AG09319 (cell line): ENCODE measurements at regions not wholly inside any gene's neighbourhood (a gene's known extent, or its start where the extent isn't known, plus 50 kb on each side); places are given as distances from the start of the nearest gene placed in this dataset.

ENCODE experiments used
- DNase-seq: peaks from one replicate; pipeline ENCODE4 v3.0.0-alpha.2; 2010; ENCODE audit warnings: low read depth; ENCODE audit errors: extremely low read depth
- TF ChIP-seq, protein P1 (sequence below): IDR thresholded peaks from 2 replicates; pipeline ENCODE4 v1.5.1; 2011; ENCODE audit warnings: low read depth, mild to moderate bottlenecking, inconsistent platforms, low read length, moderate library complexity

DNA sequence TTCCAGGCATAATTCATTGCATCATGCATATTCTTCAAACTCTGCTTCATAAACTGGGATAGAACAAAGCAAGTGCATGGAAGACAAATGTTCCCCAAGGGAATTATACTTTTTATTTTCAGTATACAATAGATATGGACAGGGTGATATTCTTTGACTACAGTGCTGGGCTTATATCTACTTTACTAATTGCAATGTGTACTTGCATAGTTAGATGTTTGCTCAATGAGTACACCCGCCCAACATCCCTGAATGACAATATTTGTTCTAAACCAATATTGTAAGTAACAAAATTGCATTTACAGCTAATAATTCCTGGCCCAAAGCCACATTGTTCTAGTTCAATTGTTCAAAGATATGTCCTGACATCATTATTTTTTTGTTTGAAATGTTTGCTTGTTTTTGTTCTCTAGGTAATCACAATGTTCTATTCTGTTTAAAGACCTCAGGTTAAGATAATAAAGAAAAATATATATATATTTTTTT is 171.4 kb downstream of the PTN start:
- no peak for DNase-seq

DNA sequence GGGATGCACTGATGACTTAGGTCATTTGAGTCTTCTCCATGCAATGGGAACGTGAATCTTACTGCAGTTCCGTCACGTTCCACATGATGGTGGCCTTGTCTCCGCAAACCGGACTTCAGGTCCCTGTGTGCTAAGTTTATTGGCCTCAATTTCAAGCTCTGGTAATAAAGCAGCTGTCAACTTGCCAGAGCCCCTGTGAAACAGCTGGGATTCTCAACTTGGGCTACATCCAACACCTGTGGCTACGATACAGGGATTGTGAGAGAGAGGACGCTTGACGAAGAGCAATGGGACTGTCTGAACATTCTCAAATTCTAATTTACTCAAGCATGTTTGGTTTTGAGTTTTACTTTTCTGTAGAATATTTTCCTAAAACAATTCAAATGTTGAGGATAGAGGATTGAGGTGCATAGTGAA is 174.2 kb downstream of the PTN start:
- peak; percentile 59 for DNase-seq
- TF ChIP-seq, protein P1, sequence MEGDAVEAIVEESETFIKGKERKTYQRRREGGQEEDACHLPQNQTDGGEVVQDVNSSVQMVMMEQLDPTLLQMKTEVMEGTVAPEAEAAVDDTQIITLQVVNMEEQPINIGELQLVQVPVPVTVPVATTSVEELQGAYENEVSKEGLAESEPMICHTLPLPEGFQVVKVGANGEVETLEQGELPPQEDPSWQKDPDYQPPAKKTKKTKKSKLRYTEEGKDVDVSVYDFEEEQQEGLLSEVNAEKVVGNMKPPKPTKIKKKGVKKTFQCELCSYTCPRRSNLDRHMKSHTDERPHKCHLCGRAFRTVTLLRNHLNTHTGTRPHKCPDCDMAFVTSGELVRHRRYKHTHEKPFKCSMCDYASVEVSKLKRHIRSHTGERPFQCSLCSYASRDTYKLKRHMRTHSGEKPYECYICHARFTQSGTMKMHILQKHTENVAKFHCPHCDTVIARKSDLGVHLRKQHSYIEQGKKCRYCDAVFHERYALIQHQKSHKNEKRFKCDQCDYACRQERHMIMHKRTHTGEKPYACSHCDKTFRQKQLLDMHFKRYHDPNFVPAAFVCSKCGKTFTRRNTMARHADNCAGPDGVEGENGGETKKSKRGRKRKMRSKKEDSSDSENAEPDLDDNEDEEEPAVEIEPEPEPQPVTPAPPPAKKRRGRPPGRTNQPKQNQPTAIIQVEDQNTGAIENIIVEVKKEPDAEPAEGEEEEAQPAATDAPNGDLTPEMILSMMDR, result peak; percentile 90

More for the DNA sequence above, 171.4 kb downstream of the PTN start:
- TF ChIP-seq, protein P1, result no peak

DNA sequence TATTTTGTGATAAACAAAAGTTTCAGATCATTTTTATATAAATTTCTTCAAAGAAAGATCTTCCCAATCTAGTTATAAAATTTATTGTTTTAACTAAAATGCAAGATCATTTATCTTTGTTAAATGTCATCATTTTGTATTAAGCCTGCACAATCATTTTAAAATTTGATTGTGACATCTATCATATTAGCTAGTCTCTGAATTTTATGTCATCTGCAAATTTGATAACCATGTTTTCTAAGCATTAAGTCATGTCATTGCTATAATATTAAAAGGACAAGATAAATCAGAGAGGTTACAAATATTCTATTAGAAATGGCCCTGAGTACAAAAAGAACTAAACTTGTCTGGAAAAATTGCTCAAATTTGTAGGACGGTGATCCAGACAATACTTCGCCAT is 175.9 kb downstream of the PTN start:
- TF ChIP-seq, protein P1, result no peak

DNA sequence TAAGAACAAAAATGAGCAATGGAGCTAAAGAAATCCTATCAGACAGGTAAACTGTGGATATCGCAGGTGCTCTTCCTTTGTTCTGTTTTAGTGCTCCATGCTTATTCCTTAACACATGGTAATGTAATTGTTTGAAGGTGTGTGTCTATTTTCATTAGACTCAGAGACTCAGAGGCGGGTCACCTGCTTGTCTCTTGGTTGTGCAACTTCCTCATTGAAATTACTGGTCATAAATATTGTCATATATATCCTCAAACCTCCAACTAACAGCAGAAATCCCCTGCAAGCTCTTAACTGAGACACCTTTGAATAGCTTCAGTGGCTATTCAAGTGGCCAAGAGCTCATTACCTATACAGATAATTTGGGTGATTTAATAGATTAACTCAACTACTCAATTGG is 177.2 kb downstream of the PTN start:
- DNase-seq, result no peak
- TF ChIP-seq, protein P1, result no peak

More for the DNA sequence above, 175.9 kb downstream of the PTN start:
- no peak for DNase-seq

DNA sequence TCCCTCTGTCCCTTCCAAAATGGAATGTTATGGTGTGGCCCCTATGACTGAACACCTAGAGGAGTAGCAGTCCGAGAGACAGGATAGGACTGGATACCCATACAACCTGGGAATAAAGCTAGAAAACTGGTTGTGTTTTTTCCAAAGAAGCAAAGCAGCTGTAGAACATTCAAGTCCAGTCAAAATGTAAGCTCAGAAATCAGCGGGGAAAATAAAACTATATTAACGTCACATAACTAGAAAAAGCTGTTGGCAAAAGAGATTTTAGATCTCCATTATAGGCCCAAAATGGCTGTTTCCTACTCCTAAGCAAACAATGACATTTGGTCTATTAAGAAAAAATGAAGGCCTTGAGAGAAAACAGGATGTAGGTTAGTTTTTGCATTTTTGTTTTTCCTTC is 177.7 kb downstream of the PTN start:
- TF ChIP-seq, protein P1, result no peak

DNA sequence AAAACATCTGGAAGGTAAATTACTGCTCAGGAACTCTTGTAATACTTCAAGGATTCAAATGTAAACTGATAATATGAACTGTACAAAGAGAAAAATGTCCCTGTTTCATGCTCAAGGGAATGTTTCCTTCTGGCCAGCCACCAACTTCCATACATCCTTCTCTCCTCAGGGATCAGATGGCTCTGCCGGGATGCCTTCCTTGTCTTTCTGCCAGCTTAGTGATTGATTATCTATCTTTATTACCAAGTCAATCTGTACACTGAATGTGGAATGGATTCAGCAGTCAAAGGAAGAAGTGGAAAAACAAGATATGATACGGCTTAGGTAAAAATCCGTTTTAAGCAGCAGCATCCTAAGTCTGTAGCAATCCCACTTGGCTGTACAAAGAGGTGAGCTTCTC is 178.3 kb downstream of the PTN start:
- DNase-seq, result no peak
- TF ChIP-seq, protein P1, result no peak

More for the DNA sequence above, 177.7 kb downstream of the PTN start:
- DNase-seq, result no peak

DNA sequence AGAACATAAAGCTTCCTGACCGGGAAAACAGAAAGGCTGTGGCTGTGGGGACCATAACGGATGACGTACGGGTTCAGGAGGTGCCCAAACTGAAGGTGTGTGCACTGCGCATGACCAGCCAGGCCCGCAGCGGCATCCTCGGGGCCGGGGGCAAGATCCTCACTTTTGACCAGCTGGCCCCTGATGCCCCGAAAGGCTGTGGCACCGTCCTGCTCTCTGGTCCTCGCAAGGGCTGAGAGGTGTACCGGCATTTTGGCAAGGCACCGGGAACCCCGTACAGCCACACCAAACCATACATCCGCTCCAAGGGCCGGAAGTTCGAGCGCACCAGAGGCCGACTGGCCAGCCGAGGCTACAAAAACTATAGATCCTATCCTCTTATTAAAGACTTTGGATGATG is 179.3 kb downstream of the PTN start:
- TF ChIP-seq, protein P1, result no peak
- DNase-seq, result no peak
